Activated CD4-positive, alpha-beta T cell treated with anti-CD3 and anti-CD28 coated beads, Interleukin-2, Interleukin-6, amounts not matched to agents 100 ng/mL and 50 ng/mL, durations not matched to agents 16 hours and 8 hours (primary cell): ENCODE measurements at regions not wholly inside any gene's neighbourhood (a gene's known extent, or its start where the extent isn't known, plus 50 kb on each side); places are given as distances from the start of the nearest gene placed in this dataset.

Experiments
- DNase-seq: peaks from one replicate; pipeline ENCODE4 v3.0.0-alpha.2; 2020

DNA sequence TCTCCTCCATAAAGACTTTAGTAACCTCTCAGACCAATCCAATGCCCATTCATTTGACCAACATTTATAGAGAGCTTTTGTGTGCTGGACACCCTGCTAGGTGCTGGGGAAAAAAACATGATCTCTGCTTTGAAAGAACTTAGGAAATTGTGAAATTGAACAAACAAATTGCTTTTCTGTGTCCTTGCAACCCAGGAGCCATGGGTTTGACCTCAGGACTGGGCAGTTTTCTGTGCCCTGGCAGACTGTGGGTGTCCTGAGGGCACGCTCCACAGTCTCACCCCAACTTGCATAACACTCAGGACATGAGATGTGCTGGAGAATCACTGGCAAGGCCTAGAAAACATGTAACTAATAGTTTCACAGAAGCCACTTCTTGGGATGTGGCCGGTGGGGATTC, 429.1 kb upstream of the ZMIZ1 start:
- DNase-seq = no peak

GRCh38 chr10:78640796-78641636, 427.8 kb upstream of the ZMIZ1 start:
- DNase-seq = no peak

GRCh38 chr10:78641693-78642092, 427.1 kb upstream of the ZMIZ1 start:
- DNase-seq = no peak

DNA sequence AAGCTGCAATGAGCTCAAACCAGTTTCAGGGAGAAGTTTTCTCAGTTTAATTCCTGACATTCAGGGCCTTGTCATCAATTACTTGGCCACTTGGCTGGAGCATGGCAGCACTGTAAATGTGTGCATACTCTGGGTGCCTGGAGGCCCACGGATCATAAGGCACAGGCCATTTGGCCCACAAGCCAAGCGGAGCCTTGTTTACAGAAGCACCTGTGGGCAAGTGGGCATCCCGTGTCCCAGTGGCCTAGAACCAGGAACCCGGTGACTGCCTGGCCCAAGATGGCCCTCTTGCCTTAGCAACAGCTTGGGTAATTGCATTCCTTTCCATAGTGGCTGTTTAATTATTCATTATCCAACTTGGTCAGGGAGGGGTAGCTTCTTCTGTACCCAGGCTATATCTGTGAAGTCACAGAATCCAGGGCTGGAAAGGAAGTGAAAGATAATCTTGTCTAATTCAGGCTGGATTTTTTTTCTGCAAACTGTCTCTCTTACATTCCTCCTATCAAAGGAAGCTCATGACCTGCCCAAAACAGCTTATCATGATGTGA, 426.4 kb upstream of the ZMIZ1 start:
- DNase-seq = no peak

- no peak for DNase-seq
Measured at GRCh38 chr10:78643513-78643912, 425.3 kb upstream of the ZMIZ1 start.

DNA sequence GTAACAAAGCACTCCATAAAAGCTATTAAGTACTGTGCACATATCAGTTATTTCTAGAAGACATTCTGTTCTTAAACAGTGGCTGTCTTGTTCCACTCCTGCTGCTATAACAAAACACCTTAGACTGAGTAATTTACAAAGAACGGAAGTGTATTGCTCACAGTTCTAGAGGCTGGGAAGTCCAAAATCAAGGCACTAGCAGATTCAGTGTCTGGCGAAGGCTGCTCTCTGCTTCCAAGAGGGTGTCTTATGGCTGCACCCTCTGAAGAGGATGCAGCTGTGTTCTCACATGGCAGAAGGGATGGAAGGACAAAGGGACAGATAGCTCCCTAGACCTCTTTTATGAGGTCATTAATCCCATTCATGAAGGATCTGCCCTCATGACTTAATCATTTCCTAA, 424.2 kb upstream of the ZMIZ1 start:
- no peak for DNase-seq

- no peak for DNase-seq
Measured at GRCh38 chr10:78645169-78645686, 423.5 kb upstream of the ZMIZ1 start.

DNA sequence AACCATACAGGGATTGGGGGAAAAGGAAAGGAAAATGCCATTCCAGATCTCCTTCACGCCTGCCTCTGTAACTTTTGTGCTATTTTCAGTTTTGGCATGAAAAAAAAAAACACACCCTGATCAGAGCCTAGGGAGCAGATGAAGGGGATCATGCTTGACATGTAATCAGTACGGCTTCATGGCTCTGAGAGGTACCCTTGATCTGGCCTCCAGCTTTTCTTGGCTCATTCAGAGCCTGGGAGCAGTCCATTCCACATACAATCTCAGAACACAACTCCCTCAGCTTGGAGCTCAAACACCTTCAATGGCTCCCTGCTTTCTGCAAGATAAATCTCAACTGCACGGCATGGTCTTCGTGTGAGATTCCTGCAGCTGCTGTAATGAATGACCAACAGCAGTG, 422.8 kb upstream of the ZMIZ1 start:
- DNase-seq = no peak

DNA sequence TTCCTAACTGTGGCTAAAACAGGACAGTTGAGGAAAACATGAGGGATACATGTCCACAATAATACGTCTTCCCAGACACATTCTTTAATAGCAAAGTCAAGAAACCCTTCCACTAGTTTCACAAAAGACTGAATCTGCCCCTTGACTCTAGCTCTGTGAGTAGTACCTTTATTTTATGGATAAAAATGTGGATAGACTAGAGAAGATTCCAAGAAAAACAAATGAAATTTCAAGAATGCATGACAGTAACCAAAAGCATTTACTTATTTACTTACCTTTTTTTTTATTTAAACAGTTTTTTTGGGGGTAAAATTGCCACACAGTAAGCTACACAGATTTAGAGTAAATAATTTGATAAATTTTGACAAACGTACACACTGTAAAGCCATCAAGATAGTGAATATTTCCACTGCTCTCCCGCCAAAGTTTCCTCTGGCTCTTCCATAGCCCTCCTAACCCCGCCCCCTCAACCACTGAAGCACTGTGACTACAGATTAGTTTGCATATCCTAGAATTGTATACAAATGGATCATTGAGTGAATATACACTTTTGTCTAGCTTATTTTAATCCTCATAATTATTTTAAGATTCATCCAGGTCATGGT, 420.4 kb upstream of the ZMIZ1 start:
- DNase-seq = no peak

DNA sequence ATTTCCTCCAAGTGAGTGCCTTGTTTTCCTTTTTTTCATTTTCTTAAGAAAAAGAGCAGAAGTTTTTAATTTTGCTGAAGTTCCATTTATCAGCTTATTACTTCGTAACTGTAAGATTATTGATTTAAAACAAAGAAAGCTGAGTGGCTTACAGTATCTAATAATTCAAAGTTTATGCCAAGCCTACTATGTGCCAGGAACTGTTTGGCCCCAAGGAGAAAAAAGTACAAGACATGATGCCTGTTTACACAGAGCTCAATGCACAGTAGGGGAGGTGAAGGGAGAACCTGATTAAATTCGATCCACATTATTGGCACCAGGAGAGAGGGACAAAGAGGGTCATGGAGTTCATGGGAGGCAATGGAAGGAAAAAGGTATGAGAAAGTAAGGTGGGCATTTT, 419.3 kb upstream of the ZMIZ1 start:
- no peak for DNase-seq

DNA sequence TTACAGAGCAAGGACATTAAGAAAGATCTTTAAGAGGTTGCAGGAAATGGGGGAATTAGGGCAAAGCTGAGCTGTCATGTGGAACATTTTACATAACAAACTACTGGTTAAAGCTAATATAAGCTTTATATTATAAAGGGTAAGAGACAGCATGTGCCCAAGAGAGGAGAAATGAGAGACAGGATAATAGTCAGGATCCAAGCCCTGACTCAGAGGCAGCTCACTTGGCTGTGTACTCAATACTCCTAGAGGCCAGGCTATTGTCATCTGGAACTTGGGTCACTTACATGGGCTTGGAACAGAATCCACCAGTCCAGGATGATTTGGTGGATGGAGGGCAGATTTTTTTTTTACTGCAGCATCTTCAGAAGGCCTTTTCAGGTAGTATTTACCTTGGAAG, 418.6 kb upstream of the ZMIZ1 start:
- DNase-seq = no peak

- DNase-seq = no peak
Measured at GRCh38 chr10:78651287-78651686, 417.5 kb upstream of the ZMIZ1 start.

DNA sequence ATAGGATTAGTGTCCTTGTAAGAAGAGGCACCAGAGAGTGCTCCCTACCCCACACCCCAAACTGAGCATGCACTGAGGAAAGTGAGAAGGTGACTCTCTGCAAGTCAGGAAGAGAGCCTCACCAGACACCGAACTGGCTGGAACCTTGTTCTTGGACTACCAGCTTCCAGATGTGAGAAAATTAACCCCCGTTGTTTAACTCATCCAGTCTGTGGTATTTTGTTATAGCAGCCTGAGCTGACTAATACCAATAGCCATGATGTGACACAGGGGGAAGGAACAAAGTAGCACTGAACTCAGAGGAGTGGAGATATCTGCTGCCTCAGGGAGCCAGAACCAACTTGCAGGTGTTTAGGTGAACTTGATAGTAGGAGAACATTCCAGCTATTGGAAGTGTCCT, 415.2 kb upstream of the ZMIZ1 start:
- DNase-seq = no peak

DNA sequence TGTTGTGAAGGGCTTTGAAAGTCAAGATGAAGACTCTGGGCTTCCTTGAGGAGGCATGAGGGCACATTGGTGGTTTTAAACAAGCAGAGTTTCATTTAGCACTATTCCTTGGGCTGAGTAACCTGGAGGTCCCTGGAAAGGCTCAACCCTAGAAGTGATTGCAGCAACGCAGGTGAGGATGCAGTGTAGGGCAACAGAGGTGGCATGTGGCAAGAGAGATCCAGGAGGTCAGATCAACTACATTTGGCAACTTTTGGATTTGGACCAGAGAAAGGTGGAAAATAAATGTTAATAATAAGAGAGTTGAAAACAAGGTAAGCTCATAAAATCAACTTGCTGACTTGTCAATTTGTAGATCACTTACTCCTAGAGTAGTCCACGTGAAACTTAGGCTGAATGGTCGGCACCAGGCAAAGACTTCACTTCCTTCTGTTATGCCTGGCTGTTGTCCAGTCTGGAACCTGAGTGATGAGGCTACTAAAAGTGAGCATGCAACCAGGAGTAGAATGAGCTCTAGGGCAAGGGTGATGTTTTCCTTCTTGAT, 414.6 kb upstream of the ZMIZ1 start:
- no peak for DNase-seq

GRCh38 chr10:78655979-78656378, 412.8 kb upstream of the ZMIZ1 start:
- no peak for DNase-seq

GRCh38 chr10:78656417-78657162, 412.2 kb upstream of the ZMIZ1 start:
- DNase-seq = no peak

DNA sequence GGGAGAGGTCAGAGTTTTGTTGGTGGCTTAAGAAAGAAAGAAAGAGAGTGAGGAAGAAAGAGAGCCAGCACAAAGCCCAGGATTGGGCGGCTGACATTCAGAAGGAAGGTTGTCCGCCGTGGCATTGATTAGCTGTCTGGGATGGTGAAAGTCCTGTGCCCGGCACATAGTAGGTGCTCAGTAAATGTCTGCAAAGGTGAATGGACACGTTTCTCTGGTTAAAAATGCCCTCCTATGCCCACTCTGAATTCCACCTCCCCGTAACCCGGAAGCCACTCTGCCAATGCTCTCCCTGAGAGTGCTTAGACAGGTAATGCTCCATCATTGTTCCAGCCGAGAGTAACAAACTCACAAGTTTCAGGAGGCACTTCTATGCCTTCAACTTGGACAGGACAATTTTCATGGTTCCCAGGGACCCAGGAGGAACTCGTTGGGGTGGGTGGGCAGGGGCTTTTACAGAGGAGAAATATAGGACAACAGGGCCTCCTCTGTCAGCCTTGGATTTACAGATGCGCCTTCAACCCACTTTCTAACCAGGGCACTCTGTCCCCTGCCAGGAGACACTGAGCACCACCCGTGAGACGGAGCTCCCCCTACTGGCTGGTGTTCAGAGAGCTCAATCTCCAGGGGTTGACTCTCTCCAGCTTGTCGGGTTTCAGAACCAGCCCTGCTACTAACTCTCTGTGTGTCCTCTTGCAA, 411.5 kb upstream of the ZMIZ1 start:
- DNase-seq = peak; percentile 76

GRCh38 chr10:78657862-78658165, 411.0 kb upstream of the ZMIZ1 start:
- DNase-seq = no peak

DNA sequence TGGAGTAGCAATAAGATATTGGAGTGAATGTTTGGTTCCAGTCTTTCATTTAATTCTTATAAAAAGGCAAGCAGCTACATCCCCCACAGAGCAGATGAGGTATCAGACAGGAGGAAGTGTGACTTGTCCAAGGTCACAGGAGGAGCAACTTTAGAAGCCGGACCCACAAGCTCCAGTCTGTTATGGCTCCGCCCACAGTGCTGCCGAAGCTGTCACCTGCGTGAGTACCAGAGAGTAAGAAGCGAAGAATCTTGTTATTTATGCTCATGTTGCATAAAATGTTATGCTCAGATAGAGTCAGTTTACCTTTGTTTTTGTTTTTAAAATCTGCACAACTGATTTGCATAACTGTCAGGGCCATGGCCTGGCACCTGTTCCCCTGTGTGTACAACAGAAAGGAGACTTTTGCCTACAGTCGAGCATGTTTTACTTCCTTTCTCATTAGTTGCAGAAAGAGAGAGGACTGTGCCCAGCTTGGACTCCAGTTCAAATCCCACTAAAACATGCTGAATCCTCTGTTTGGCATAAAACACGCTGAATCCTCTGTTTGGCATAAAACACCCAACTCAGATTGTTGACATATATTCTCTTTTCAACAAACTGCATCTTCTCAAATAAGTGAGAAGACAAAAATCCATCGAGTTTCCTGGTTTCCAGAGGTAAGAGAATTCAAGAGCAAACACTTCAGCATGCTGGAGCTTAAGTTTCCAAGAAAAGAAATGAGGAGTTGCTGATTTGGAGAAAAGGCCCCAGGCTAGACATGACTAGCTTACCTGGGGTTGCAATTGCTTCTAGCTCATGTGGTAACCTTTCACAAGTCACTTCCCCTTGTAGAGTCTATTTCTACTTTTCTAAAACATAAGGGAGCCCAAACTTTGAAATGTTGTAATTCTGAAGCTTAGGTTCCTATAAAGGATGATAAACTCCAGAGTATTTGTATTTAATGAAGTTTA, 409.8 kb upstream of the ZMIZ1 start:
- DNase-seq = no peak

DNA sequence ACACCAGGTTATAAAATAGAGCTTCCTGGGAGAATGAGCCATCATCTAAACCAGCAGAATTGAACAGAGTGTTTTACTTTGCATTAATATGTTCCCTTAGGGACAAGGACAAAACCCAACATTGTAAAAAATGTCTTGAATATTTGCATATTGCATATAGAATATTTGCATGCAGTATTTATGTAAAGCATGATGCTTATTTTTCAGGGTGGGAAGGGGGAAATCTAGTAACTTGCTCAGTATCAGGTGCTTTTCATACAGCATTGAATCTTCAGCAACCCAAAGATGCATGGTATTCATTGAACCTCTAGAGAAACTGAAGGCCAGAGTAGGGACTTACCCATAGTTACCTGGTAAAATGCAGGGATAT, 409.2 kb upstream of the ZMIZ1 start:
- DNase-seq = no peak

- DNase-seq = no peak
Measured at GRCh38 chr10:78660446-78661106, 408.2 kb upstream of the ZMIZ1 start.
